Tibial nerve (tissue), 4 donors: ENCODE measurements at regions not wholly inside any gene's neighbourhood (a gene's known extent, or its start where the extent isn't known, plus 50 kb on each side); places are given as distances from the start of the nearest gene placed in this dataset.

Experiments
- DNase-seq, 2 donors: peaks; one replicate each; pipeline ENCODE4 v3.0.0-alpha.2; 2019; ENCODE audit warnings: low spot score in 2 of 2
- H3K27ac ChIP-seq, 4 donors: fragments of 200-600 bp; sonication (generic) in 3 of 4; one replicate each; pipeline ENCODE4 v1.5.1; 2017 to 2019; ENCODE audit warnings: mild to moderate bottlenecking in 1 of 4
- H3K27me3 ChIP-seq, 2 donors: fragments of 200-600 bp; sonication (generic) in 1 of 2; one replicate each; pipeline versions ENCODE4 v1.5.1 to v1.6.0; 2017 to 2019
- H3K36me3 ChIP-seq, 3 donors: fragments of 200-600 bp; sonication (generic); one replicate each; pipeline ENCODE4 v1.5.1; 2018 to 2019
- H3K4me1 ChIP-seq, 4 donors: fragments of 200-600 bp; sonication (generic) in 3 of 4; one replicate each; pipeline ENCODE4 v1.5.1; 2017 to 2019
- H3K4me3 ChIP-seq, 4 donors: fragments of 200-600 bp; sonication (generic) in 3 of 4; one replicate each; pipeline ENCODE4 v1.5.1; 2017 to 2019; ENCODE audit warnings: mild to moderate bottlenecking in 1 of 4, moderate library complexity in 1 of 4
- H3K9me3 ChIP-seq, 4 donors: fragments of 200-600 bp; sonication (generic) in 3 of 4; one replicate each; pipeline ENCODE4 v1.5.1; 2017 to 2019
- EP300 ChIP-seq, 2 donors: sonication (generic); formaldehyde crosslinking; IDR thresholded peaks; one replicate each; pipeline ENCODE4 v1.6.1; 2017; ENCODE audit warnings: antibody characterized with exemption in 2 of 2, mild to moderate bottlenecking in 1 of 2
- POLR2A ChIP-seq, 2 donors: fragments of 450-650 bp; IDR thresholded peaks; one replicate each; pipeline ENCODE4 v1.6.1; 2017; ENCODE audit warnings: antibody characterized with exemption in 2 of 2, mild to moderate bottlenecking in 2 of 2, moderate library complexity in 2 of 2
- WGBS, 2 donors: methylation state at CpG; one replicate each; pipeline ENCODE4 v1.1.5; 2018; 5-methylcytosine and 5-hydroxymethylcytosine counted together
- TF ChIP-seq, protein P1 (sequence below), 5 experiments: fragments of 200-600 bp in 3 of 5; fragments of 450-650 bp in 2 of 5; sonication (generic) in 3 of 5; IDR thresholded peaks; one replicate each; pipeline ENCODE4 v1.5.1; 2016 to 2019; ENCODE audit warnings: antibody characterized with exemption in 5 of 5, mild to moderate bottlenecking in 3 of 5, moderate library complexity in 2 of 5

DNA sequence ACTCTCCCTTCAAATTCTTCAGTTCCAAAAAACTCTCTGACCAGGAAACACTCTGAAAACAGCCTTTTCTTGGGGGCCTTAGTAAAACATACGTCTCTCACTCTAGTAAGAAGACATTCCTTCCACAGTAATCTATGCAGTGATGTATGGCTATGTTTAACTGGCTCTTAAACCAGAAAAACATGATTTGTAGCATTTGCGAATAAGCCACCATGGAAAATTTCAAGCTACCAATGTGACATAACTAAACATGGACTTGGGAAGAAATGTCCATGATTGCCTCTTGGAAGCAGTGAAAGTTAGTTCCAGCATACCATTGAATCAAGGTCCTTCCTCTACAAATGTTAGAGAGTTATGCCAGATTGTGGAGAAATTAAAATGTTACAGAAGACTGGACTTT, 121.5 kb upstream of the ATF7IP start:
- Histone ChIP-seq H3K36me3 (no peaks in the 10 kb centered on the region), H3K4me3 (no peak overlapping the region), H3K4me1 (peaks cover 0 to 16% (median 0%) of the 10 kb centered on the region in 4 donors), H3K9me3 (peaks cover 0 to 38% (median 5%) of the 10 kb centered on the region in 4 donors), H3K27ac (no peak overlapping the region), H3K27me3 (no peaks in the 10 kb centered on the region)
- 94 to 100% methylated on average over 2 of the region's 2 CpGs for WGBS, 2 donors
- TF ChIP-seq POLR2A (IDR thresholded peaks at IDR 0.05) (no peak), EP300 (IDR thresholded peaks at IDR 0.05) (no peak)
- TF ChIP-seq, protein P1, sequence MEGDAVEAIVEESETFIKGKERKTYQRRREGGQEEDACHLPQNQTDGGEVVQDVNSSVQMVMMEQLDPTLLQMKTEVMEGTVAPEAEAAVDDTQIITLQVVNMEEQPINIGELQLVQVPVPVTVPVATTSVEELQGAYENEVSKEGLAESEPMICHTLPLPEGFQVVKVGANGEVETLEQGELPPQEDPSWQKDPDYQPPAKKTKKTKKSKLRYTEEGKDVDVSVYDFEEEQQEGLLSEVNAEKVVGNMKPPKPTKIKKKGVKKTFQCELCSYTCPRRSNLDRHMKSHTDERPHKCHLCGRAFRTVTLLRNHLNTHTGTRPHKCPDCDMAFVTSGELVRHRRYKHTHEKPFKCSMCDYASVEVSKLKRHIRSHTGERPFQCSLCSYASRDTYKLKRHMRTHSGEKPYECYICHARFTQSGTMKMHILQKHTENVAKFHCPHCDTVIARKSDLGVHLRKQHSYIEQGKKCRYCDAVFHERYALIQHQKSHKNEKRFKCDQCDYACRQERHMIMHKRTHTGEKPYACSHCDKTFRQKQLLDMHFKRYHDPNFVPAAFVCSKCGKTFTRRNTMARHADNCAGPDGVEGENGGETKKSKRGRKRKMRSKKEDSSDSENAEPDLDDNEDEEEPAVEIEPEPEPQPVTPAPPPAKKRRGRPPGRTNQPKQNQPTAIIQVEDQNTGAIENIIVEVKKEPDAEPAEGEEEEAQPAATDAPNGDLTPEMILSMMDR (IDR thresholded peaks at IDR 0.05): no peak
- DNase-seq: no peak

- H3K27ac ChIP-seq: no peak overlapping the region
- no peak overlapping the region for H3K4me3 ChIP-seq
- DNase-seq: no peak
- peaks cover 0 to 38% (median 5%) of the 10 kb centered on the region in 4 donors for H3K9me3 ChIP-seq
- 53 to 57% methylated on average over 3 of the region's 3 CpGs for WGBS, 2 donors
- TF ChIP-seq, protein P1 (IDR thresholded peaks at IDR 0.05): no peak
- TF ChIP-seq POLR2A (IDR thresholded peaks at IDR 0.05) (no peak), EP300 (IDR thresholded peaks at IDR 0.05) (no peak)
- no peaks in the 10 kb centered on the region for H3K36me3 ChIP-seq
- H3K4me1 ChIP-seq: peaks cover 0 to 8% (median 0%) of the 10 kb centered on the region in 4 donors
- no peaks in the 10 kb centered on the region for H3K27me3 ChIP-seq
Measured at GRCh38 chr12:14244876-14245669, 120.4 kb upstream of the ATF7IP start.

GRCh38 chr12:14247166-14247565, 118.3 kb upstream of the ATF7IP start:
- Histone ChIP-seq H3K27me3 (no peaks in the 10 kb centered on the region), H3K4me3 (no peak overlapping the region), H3K9me3 (peaks cover 0 to 34% (median 4%) of the 10 kb centered on the region in 4 donors), H3K4me1 (peaks cover 0 to 16% (median 0%) of the 10 kb centered on the region in 4 donors), H3K27ac (no peak overlapping the region), H3K36me3 (no peaks in the 10 kb centered on the region)
- TF ChIP-seq EP300 (IDR thresholded peaks at IDR 0.05) (no peak), POLR2A (IDR thresholded peaks at IDR 0.05) (no peak)
- TF ChIP-seq, protein P1 (IDR thresholded peaks at IDR 0.05): no peak
- DNase-seq: no peak
- whole genome bisulfite sequencing, 2 donors: 57 to 61% methylated on average over 4 of the region's 4 CpGs

- TF ChIP-seq, protein P1 (IDR thresholded peaks at IDR 0.05): no peak
- TF ChIP-seq EP300 (IDR thresholded peaks at IDR 0.05) (no peak), POLR2A (IDR thresholded peaks at IDR 0.05) (no peak)
- no peak overlapping the region for H3K4me3 ChIP-seq
- peak overlapping the region in 3 of 4 donors; percentile 27 to 74 (median 36) for H3K27ac ChIP-seq
- no peaks in the 10 kb centered on the region for H3K36me3 ChIP-seq
- no peaks in the 10 kb centered on the region for H3K27me3 ChIP-seq
- H3K9me3 ChIP-seq: peaks cover 0 to 12% (median 0%) of the 10 kb centered on the region in 4 donors
- H3K4me1 ChIP-seq: peaks cover 0 to 16% (median 0%) of the 10 kb centered on the region in 4 donors
- no peak for DNase-seq
- 48 to 51% methylated on average over 4 of the region's 4 CpGs for WGBS, 2 donors
Measured at GRCh38 chr12:14249368-14249767, 116.1 kb upstream of the ATF7IP start.

GRCh38 chr12:14252697-14253096, 112.8 kb upstream of the ATF7IP start:
- no peak overlapping the region for H3K4me3 ChIP-seq
- WGBS, 2 donors: 74 to 82% methylated on average over 6 of the region's 6 CpGs
- DNase-seq: no peak
- H3K27ac ChIP-seq: no peak overlapping the region
- H3K9me3 ChIP-seq: no peaks in the 10 kb centered on the region
- no peak for TF ChIP-seq POLR2A (IDR thresholded peaks at IDR 0.05)
- TF ChIP-seq, protein P1 (IDR thresholded peaks at IDR 0.05): no peak
- TF ChIP-seq EP300 (IDR thresholded peaks at IDR 0.05): no peak
- H3K36me3 ChIP-seq: no peaks in the 10 kb centered on the region
- no peaks in the 10 kb centered on the region for H3K27me3 ChIP-seq
- peaks cover 0 to 38% (median 8%) of the 10 kb centered on the region in 4 donors for H3K4me1 ChIP-seq
